ENCODE measurements at regions not wholly inside any gene's neighbourhood (a gene's known extent, or its start where the extent isn't known, plus 50 kb on each side); places are given as distances from the start of the nearest gene placed in this dataset.

DNA sequence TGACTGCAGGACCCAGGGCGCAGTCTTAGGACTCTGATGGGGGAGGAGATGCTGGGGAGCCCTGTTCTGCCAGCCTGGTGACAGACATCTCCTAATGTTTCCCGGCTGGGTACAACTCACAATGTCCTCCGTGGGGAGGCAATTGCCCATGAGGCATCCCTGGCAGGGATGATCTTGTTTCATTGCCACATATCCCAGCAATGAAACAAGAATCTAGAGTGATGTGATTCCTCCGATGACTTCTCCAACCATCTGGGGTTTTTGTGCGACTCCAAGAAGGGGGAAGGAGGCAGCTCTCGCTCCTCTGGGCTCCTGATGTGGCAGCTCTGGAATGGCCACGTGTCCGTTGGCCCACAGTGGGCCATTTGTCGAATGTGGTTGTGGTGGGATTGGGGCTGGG, 255.8 kb downstream of the SEC14L1 start:
- Histone ChIP-seq H3K9me3 (ENCODE audit: control insufficient read depth in 4 of 4, low read length in 3 of 4) (no peaks in the 10 kb centered on the region), H3K4me3 (ENCODE audit: low read depth in 1 of 3, low read length in 3 of 3) (no peak overlapping the region), H3K27me3 (ENCODE audit: control insufficient read depth in 4 of 4, insufficient read depth in 4 of 4, low read length in 3 of 4) (no peaks in the 10 kb centered on the region), H3K36me3 (ENCODE audit: control insufficient read depth in 4 of 4, insufficient read depth in 3 of 4, low read depth in 1 of 4, low read length in 3 of 4) (peaks cover 0 to 2% (median 0%) of the 10 kb centered on the region in 4 donors), H3K4me1 (ENCODE audit: control insufficient read depth in 4 of 4, insufficient read depth in 4 of 4, low read length in 3 of 4) (peaks cover 15 to 42% (median 29%) of the 10 kb centered on the region in 4 donors), H3K9ac (ENCODE audit: low read depth in 1 of 2, low read length in 2 of 2) (no peak overlapping the region), H3K27ac (ENCODE audit: low read depth in 1 of 2, low read length in 2 of 2) (no peak overlapping the region)
- WGBS = 94% methylated on average over 9 of the region's 9 CpGs
- no peak for DNase-seq (ENCODE audit: low spot score)
- TF ChIP-seq, protein P1, sequence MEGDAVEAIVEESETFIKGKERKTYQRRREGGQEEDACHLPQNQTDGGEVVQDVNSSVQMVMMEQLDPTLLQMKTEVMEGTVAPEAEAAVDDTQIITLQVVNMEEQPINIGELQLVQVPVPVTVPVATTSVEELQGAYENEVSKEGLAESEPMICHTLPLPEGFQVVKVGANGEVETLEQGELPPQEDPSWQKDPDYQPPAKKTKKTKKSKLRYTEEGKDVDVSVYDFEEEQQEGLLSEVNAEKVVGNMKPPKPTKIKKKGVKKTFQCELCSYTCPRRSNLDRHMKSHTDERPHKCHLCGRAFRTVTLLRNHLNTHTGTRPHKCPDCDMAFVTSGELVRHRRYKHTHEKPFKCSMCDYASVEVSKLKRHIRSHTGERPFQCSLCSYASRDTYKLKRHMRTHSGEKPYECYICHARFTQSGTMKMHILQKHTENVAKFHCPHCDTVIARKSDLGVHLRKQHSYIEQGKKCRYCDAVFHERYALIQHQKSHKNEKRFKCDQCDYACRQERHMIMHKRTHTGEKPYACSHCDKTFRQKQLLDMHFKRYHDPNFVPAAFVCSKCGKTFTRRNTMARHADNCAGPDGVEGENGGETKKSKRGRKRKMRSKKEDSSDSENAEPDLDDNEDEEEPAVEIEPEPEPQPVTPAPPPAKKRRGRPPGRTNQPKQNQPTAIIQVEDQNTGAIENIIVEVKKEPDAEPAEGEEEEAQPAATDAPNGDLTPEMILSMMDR (IDR thresholded peaks at IDR 0.05; ENCODE audit: low read depth, low read length, missing input control) = no peak
- TF ChIP-seq, protein P2, sequence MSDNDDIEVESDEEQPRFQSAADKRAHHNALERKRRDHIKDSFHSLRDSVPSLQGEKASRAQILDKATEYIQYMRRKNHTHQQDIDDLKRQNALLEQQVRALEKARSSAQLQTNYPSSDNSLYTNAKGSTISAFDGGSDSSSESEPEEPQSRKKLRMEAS (IDR thresholded peaks at IDR 0.05) = no peak
- TF ChIP-seq HNF4G (IDR thresholded peaks at IDR 0.05) (no peak), TAF1 (conservative IDR thresholded peaks at IDR 0.05) (no peak), NR2F2 (IDR thresholded peaks at IDR 0.05) (no peak), EGR1 (IDR thresholded peaks at IDR 0.05; ENCODE audit: low read depth in 2 of 2) (no peak), HNF4A (conservative IDR thresholded peaks at IDR 0.05) (no peak)

- H3K4me3 ChIP-seq (ENCODE audit: low read depth in 1 of 3, low read length in 3 of 3) = no peak overlapping the region
- peaks cover 0 to 13% (median 6%) of the 10 kb centered on the region in 4 donors for H3K36me3 ChIP-seq (ENCODE audit: control insufficient read depth in 4 of 4, insufficient read depth in 3 of 4, low read depth in 1 of 4, low read length in 3 of 4)
- no peak overlapping the region for H3K27ac ChIP-seq (ENCODE audit: low read depth in 1 of 2, low read length in 2 of 2)
- 95% methylated on average over 11 of the region's 11 CpGs for WGBS
- DNase-seq (ENCODE audit: low spot score) = no peak
- no peaks in the 10 kb centered on the region for H3K9me3 ChIP-seq (ENCODE audit: control insufficient read depth in 4 of 4, low read length in 3 of 4)
- TF ChIP-seq RAD21 (IDR thresholded peaks at IDR 0.05) = no peak
- TF ChIP-seq, protein P3, sequence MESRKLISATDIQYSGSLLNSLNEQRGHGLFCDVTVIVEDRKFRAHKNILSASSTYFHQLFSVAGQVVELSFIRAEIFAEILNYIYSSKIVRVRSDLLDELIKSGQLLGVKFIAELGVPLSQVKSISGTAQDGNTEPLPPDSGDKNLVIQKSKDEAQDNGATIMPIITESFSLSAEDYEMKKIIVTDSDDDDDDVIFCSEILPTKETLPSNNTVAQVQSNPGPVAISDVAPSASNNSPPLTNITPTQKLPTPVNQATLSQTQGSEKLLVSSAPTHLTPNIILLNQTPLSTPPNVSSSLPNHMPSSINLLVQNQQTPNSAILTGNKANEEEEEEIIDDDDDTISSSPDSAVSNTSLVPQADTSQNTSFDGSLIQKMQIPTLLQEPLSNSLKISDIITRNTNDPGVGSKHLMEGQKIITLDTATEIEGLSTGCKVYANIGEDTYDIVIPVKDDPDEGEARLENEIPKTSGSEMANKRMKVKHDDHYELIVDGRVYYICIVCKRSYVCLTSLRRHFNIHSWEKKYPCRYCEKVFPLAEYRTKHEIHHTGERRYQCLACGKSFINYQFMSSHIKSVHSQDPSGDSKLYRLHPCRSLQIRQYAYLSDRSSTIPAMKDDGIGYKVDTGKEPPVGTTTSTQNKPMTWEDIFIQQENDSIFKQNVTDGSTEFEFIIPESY (IDR thresholded peaks at IDR 0.05) = no peak
- H3K27me3 ChIP-seq (ENCODE audit: control insufficient read depth in 4 of 4, insufficient read depth in 4 of 4, low read length in 3 of 4) = no peaks in the 10 kb centered on the region
- no peak overlapping the region for H3K9ac ChIP-seq (ENCODE audit: low read depth in 1 of 2, low read length in 2 of 2)
- peaks cover 10 to 26% (median 14%) of the 10 kb centered on the region in 4 donors for H3K4me1 ChIP-seq (ENCODE audit: control insufficient read depth in 4 of 4, insufficient read depth in 4 of 4, low read length in 3 of 4)
These were observed 257.5 kb downstream of the SEC14L1 start for GRCh38 chr17:77398274-77398673.

- Histone ChIP-seq H3K27ac (ENCODE audit: low read depth in 1 of 2, low read length in 2 of 2) (no peak overlapping the region), H3K27me3 (ENCODE audit: control insufficient read depth in 4 of 4, insufficient read depth in 4 of 4, low read length in 3 of 4) (no peaks in the 10 kb centered on the region), H3K36me3 (ENCODE audit: control insufficient read depth in 4 of 4, insufficient read depth in 3 of 4, low read depth in 1 of 4, low read length in 3 of 4) (peaks cover 0 to 19% (median 6%) of the 10 kb centered on the region in 4 donors), H3K9me3 (ENCODE audit: control insufficient read depth in 4 of 4, low read length in 3 of 4) (no peaks in the 10 kb centered on the region), H3K9ac (ENCODE audit: low read depth in 1 of 2, low read length in 2 of 2) (no peak overlapping the region), H3K4me3 (ENCODE audit: low read depth in 1 of 3, low read length in 3 of 3) (no peak overlapping the region), H3K4me1 (ENCODE audit: control insufficient read depth in 4 of 4, insufficient read depth in 4 of 4, low read length in 3 of 4) (peaks cover under 1 to 15% (median 7%) of the 10 kb centered on the region in 4 donors)
- DNase-seq (ENCODE audit: low spot score) = no peak
- 90% methylated on average over 16 of the region's 16 CpGs for WGBS
- no peak for TF ChIP-seq RXRA (IDR thresholded peaks at IDR 0.05)
- no peak for TF ChIP-seq RAD21 (IDR thresholded peaks at IDR 0.05)
- no peak for TF ChIP-seq REST (IDR thresholded peaks at IDR 0.05)
- TF ChIP-seq, protein P2 (IDR thresholded peaks at IDR 0.05) = no peak
- TF ChIP-seq HNF4G (IDR thresholded peaks at IDR 0.05) = no peak
- no peak for TF ChIP-seq TAF1 (conservative IDR thresholded peaks at IDR 0.05)
- TF ChIP-seq FOXA1 (IDR thresholded peaks at IDR 0.05) = no peak
- TF ChIP-seq GABPA (IDR thresholded peaks at IDR 0.05 in 1 of 2, conservative IDR thresholded peaks at IDR 0.05 in 1 of 2) = no peak
- no peak for TF ChIP-seq HNF4A (conservative IDR thresholded peaks at IDR 0.05)
- TF ChIP-seq, protein P3 (IDR thresholded peaks at IDR 0.05) = no peak
- TF ChIP-seq FOXA2 (IDR thresholded peaks at IDR 0.05) = no peak
These were observed 258.7 kb downstream of the SEC14L1 start for GRCh38 chr17:77399319-77399957.

Data from liver (tissue), 8 donors.